IgD-negative memory B cell (primary cell): ENCODE measurements at regions not wholly inside any gene's neighbourhood (a gene's known extent, or its start where the extent isn't known, plus 50 kb on each side); places are given as distances from the start of the nearest gene placed in this dataset.
A peak's percentile ranks its signal among the peaks of the same experiment; 100 is the strongest.

Experiments used
- H3K27ac Mint-ChIP-seq, 3 donors: one replicate each; pipeline ENCODE4 v1.8.0; 2020 to 2022; ENCODE audit warnings: mild to moderate bottlenecking in 3 of 3, mixed read lengths in 3 of 3, moderate library complexity in 1 of 3
- H3K27me3 Mint-ChIP-seq: one replicate; pipeline ENCODE4 v1.8.0; 2021; ENCODE audit warnings: mixed read lengths
- H3K36me3 Mint-ChIP-seq: one replicate; pipeline ENCODE4 v1.8.0; 2020; ENCODE audit warnings: mild to moderate bottlenecking, mixed read lengths
- H3K4me1 Mint-ChIP-seq, 3 donors: one replicate each; pipeline ENCODE4 v1.8.0; 2020 to 2022; ENCODE audit warnings: mixed read lengths in 3 of 3, mild to moderate bottlenecking in 1 of 3
- H3K4me3 Mint-ChIP-seq, 4 donors: one replicate each; pipeline ENCODE4 v1.8.0; 2020 to 2022; ENCODE audit warnings: mild to moderate bottlenecking in 4 of 4, mixed read lengths in 4 of 4, moderate library complexity in 3 of 4
- H3K9me3 Mint-ChIP-seq, 3 donors: one replicate each; pipeline ENCODE4 v1.8.0; 2020 to 2021; ENCODE audit warnings: mixed read lengths in 3 of 3, mild to moderate bottlenecking in 1 of 3

DNA sequence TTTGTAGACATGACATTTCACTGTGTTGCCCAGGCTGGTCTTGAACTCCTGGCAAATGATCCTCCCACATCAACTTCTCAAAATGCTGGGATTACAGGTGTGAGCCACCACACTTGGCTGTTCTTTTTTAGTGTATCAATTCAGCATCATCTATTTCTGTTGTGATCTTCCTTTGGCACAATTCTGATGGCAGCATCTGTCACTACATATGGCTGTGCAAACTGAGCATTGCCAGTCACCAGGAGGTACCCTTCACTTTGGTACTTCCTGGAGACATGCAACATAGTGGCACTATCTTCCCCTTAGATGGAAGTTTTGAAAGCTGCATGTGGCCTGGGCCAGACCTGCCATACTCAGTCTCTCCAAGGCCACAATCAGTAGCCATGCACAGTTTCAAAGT, 467.1 kb upstream of the TMPO start:
- Mint-ChIP-seq H3K9me3 (peaks cover 0 to 3% (median 0%) of the 10 kb centered on the region in 3 donors), H3K36me3 (no peaks in the 10 kb centered on the region), H3K4me1 (peaks cover 0 to 2% (median 0%) of the 10 kb centered on the region in 3 donors), H3K27ac (no peak overlapping the region), H3K4me3 (no peak overlapping the region), H3K27me3 (no peaks in the 10 kb centered on the region)

DNA sequence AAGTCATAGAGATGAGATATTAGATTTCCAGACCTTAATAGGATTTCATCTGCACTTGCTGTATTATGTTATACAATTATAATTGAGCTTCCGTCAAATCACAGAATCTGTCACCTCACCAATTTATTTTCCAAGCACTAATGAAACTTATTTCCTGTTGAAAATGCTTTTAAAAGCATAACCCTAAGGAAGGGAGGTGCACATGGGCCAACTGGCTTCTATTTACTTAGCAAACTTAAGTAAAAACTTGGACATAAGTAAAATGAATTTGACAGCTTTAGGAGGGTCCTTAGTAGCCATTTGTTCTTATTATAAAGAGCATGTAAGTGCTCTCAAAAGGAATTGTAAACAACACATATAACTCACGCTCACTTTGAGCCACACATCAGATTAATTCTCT, 462.2 kb upstream of the TMPO start:
- no peak overlapping the region for H3K4me3 Mint-ChIP-seq
- no peaks in the 10 kb centered on the region for H3K36me3 Mint-ChIP-seq
- no peak overlapping the region for H3K27ac Mint-ChIP-seq
- peaks cover 0 to 3% (median 0%) of the 10 kb centered on the region in 3 donors for H3K9me3 Mint-ChIP-seq
- peaks cover 0 to 2% (median 0%) of the 10 kb centered on the region in 3 donors for H3K4me1 Mint-ChIP-seq
- no peaks in the 10 kb centered on the region for H3K27me3 Mint-ChIP-seq

DNA sequence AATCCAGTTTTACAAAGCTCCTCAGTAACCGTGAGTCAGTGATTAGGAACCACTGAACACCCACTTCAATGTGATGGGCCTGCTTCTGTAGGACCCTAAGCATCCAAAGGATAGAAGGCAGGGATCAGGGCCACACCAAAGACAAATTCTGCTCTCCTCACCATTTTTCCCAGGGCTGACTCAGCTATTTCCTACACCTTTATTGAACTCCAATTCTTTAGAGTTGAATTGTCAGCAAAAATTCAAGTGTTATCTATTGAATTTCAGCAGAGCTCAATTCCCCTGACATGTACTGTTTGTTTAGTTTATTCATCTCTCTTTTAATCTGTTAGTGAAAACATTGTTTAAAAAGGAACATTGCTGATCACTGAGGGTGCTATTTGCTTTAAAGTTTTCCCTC, 457.7 kb upstream of the TMPO start:
- no peak overlapping the region for H3K4me3 Mint-ChIP-seq
- no peaks in the 10 kb centered on the region for H3K36me3 Mint-ChIP-seq
- peaks cover 0 to 2% (median 0%) of the 10 kb centered on the region in 3 donors for H3K9me3 Mint-ChIP-seq
- peaks cover 4% of the 10 kb centered on the region for H3K27me3 Mint-ChIP-seq
- H3K27ac Mint-ChIP-seq = no peak overlapping the region
- H3K4me1 Mint-ChIP-seq = no peaks in the 10 kb centered on the region

DNA sequence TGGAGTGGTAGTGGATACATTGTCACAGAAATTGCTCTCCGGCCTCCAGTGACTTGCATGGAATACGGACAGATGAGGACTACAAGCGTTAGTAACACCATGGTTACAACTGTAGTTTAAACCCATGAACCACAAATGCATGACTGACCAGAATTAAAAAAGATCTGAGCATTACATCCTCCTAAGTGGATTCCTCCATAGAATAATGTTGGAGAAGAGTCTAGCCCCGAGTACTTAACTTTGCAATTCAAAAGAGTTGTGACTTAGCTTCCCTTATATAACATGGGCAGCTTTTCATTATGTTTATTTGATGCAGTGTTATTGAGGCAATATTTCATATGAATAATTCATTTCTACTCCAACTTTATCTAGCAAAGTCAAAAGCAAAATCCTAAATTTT, 457.2 kb upstream of the TMPO start:
- no peaks in the 10 kb centered on the region for H3K36me3 Mint-ChIP-seq
- H3K4me1 Mint-ChIP-seq = no peaks in the 10 kb centered on the region
- H3K27ac Mint-ChIP-seq = no peak overlapping the region
- H3K9me3 Mint-ChIP-seq = peaks cover 0 to 2% (median 0%) of the 10 kb centered on the region in 3 donors
- no peak overlapping the region for H3K4me3 Mint-ChIP-seq
- peaks cover 4% of the 10 kb centered on the region for H3K27me3 Mint-ChIP-seq

DNA sequence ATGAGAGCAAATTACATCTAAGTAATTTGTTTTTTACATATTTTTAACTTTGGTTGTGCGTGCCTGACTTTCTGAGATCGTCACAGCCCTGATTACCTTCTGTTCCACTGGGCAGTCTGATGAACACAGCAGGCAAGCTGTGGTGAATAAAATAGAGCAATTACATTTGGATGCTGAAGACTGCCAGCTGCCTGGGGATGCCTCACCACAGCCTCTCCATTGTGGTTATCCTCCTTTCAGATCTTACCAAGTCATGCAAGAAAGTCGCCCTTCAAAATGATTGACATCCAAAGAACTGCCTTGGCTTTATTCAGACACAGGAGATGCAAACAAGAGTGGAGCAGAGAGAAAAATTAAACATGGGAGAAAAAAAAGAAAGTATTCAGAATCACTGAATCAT, 456.6 kb upstream of the TMPO start:
- H3K4me3 Mint-ChIP-seq = no peak overlapping the region
- no peaks in the 10 kb centered on the region for H3K36me3 Mint-ChIP-seq
- H3K9me3 Mint-ChIP-seq = peaks cover 0 to 2% (median 0%) of the 10 kb centered on the region in 3 donors
- H3K4me1 Mint-ChIP-seq = no peaks in the 10 kb centered on the region
- peaks cover 4% of the 10 kb centered on the region for H3K27me3 Mint-ChIP-seq
- H3K27ac Mint-ChIP-seq = no peak overlapping the region

DNA sequence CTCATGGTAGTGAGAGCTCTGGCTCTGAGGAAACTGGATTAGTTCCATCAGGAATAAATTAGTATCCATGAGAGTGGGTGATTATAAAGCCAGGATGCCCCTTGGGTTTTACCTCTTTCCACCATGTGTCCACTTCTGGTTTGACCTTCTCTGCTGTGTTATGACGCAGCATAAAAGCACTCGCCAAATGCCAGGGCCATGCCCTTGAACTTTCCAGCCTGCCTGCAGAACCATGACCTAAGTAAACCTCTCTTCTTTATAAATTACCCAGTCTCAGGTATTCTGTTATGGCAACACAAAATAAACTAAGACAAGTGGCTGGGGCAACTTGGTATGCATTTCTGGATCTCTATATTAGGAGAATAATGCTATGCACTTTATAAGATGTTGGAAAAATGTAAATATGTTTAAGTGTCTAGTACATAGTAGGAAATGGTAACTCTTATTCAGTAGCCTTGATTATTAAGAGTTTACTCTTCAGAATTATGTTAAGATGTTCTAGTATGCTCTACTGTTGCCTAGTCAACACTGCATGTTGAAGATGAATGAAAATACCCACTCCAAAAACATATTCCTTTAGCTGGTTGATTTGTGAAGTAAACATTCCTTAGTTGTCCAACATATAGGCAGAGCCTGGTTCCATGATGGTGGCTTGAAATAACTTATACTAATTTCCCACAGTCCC, 455.6 kb upstream of the TMPO start:
- Mint-ChIP-seq H3K4me3 (no peak overlapping the region), H3K9me3 (peaks cover 0 to 2% (median 0%) of the 10 kb centered on the region in 3 donors), H3K27ac (no peak overlapping the region), H3K36me3 (no peaks in the 10 kb centered on the region), H3K4me1 (no peaks in the 10 kb centered on the region), H3K27me3 (peaks cover 4% of the 10 kb centered on the region)

DNA sequence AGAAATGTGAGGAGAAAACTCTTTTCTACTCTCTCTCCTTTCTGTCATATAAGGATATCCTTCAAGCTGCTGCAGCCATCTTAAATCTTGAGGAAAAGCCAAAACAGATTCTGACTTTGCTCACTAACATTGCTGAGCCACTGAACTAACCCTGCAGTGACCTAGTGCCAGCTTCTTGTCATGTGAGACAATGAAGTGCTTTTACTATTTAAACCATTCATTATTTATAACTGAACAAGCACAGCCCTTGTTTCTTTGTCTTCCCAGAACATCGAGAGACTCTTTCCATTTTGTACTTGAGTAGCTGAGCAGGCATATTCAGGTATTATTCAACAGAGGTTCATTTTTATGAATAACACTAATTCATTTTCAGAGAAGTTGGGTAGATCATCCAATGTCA, 455.0 kb upstream of the TMPO start:
- Mint-ChIP-seq H3K4me3 (no peak overlapping the region), H3K27me3 (peaks cover 4% of the 10 kb centered on the region), H3K27ac (no peak overlapping the region), H3K36me3 (no peaks in the 10 kb centered on the region), H3K4me1 (no peaks in the 10 kb centered on the region), H3K9me3 (peaks cover 0 to 2% (median 0%) of the 10 kb centered on the region in 3 donors)

DNA sequence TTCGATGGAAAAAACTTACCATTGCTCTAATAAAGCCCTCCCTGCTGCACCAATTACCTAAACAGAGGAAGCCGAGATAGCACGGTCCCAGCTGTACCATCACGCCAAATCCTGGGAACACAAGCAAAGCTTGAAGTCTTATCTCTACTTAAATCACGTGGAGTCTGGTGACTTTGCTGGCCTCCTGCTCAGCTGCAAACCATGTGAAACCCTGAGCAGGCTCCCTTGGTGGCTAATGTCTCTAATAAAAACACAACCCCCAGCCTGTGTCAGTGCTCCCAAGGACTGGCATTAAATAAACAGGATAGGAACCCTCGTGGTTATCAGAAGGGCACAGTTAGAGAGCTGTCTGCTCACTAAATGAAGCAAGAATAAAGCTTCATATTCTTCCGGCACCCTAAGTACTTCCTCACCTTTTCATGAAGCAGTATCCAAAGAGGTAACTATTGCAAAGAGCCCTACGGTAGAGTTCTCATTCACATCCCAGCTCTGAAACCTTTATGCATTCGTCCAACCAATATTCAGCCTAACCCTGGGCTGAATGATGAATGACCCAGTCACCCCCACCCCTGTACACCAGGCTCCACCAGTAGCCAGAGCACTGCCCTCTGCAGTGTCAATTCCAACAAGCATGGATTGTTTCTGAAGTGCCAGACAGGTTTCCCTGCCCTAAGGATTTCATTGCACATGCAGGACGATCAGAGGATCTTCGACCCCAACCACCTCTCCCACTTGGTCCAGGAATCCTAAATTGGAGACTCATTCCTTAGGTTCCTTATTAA, 452.7 kb upstream of the TMPO start:
- Mint-ChIP-seq H3K4me3 (no peak overlapping the region), H3K27me3 (peaks cover 4% of the 10 kb centered on the region), H3K9me3 (peaks cover 0 to 2% (median 0%) of the 10 kb centered on the region in 3 donors), H3K4me1 (no peaks in the 10 kb centered on the region), H3K36me3 (no peaks in the 10 kb centered on the region), H3K27ac (peak overlapping the region in 2 of 3 donors; percentile 19 to 48)

DNA sequence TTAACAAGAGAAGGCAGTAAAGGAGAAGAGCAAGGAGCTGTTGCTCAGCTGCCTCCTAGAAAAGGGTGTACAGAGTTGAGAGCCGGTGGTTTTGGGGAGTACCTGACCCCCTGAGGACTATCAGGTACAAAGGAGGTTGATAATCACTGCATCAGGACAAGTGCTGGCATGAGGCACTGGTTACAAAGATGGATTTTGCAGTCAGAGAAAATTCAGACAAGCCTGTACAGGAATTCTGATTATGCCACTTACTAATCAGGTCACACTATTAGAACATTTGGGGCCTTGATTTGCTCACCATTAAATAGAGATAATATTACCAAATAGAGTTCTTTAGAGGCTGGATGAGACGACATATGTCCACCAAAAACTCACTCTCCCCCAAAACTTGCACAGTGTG, 450.9 kb upstream of the TMPO start:
- Mint-ChIP-seq H3K4me1 (no peaks in the 10 kb centered on the region), H3K36me3 (no peaks in the 10 kb centered on the region)

DNA sequence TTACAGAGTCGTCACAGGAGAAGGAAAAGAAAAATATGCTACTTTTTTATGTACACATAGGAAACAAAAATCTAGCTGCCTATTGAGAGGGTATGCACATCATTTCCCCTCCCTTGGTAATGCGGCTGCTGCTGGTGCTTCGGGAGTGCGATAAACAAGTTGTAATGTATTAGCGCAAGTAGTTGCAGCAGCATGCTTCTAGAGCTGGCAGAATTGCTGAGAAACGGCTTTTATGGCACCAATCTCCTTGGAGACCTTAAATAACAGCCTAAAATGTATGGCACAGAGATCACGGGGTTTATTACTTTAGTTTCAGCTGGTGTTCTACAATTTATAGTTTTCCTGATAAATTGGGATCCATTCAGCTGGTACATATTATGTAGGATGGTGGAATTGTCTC, 447.6 kb upstream of the TMPO start:
- Mint-ChIP-seq H3K4me1 (no peaks in the 10 kb centered on the region), H3K4me3 (no peak overlapping the region), H3K27ac (no peak overlapping the region), H3K36me3 (no peaks in the 10 kb centered on the region), H3K9me3 (peaks cover 0 to 2% (median 0%) of the 10 kb centered on the region in 3 donors), H3K27me3 (no peaks in the 10 kb centered on the region)

More for the DNA sequence above, 450.9 kb upstream of the TMPO start:
- no peak overlapping the region for H3K27ac Mint-ChIP-seq
- peaks cover 4% of the 10 kb centered on the region for H3K27me3 Mint-ChIP-seq
- H3K4me3 Mint-ChIP-seq = no peak overlapping the region
- peaks cover 0 to 2% (median 0%) of the 10 kb centered on the region in 3 donors for H3K9me3 Mint-ChIP-seq

DNA sequence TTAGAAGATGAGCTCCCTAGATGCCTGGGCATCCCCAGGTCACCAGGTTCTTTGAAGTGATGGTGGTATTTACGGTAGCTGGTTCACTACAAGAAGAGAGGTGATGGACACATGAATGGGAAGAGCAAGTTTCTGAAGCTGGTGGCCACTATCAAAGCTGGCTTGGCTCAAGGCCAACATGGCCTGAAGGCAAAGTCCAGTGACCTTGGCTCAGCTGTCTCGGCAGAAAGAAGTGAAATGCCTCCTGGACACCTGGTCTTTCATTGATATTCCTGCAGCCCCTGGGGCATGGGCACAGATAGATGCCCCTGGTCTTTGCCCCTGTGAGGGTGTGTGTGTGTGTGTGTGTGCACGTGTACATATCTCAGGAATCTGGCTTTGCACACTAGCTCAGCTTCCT, 441.8 kb upstream of the TMPO start:
- no peaks in the 10 kb centered on the region for H3K4me1 Mint-ChIP-seq
- H3K4me3 Mint-ChIP-seq = no peak overlapping the region
- H3K36me3 Mint-ChIP-seq = no peaks in the 10 kb centered on the region
- peaks cover 0 to 3% (median 2%) of the 10 kb centered on the region in 3 donors for H3K9me3 Mint-ChIP-seq
- H3K27ac Mint-ChIP-seq = no peak overlapping the region
- H3K27me3 Mint-ChIP-seq = no peaks in the 10 kb centered on the region

DNA sequence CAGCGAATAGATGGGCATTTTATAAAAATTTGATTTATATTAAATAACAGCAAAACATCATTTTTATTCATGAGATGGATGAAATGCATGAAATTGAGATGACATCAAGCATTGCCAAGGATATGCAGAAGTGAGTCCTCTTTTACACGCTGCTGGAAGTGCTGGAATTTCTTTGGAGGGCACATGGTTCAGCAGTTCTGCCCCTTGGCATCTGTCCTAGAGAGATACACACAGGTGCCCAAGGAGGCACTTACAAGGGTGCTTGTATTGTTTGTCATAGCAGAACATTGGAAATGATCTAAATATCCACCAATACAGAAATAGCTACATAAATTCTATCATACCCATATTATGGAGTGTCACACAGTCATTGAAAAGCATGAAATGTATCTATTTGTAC, 441.1 kb upstream of the TMPO start:
- Mint-ChIP-seq H3K27me3 (no peaks in the 10 kb centered on the region), H3K36me3 (no peaks in the 10 kb centered on the region), H3K27ac (no peak overlapping the region), H3K4me1 (no peaks in the 10 kb centered on the region), H3K9me3 (peaks cover 0 to 3% (median 2%) of the 10 kb centered on the region in 3 donors), H3K4me3 (no peak overlapping the region)

DNA sequence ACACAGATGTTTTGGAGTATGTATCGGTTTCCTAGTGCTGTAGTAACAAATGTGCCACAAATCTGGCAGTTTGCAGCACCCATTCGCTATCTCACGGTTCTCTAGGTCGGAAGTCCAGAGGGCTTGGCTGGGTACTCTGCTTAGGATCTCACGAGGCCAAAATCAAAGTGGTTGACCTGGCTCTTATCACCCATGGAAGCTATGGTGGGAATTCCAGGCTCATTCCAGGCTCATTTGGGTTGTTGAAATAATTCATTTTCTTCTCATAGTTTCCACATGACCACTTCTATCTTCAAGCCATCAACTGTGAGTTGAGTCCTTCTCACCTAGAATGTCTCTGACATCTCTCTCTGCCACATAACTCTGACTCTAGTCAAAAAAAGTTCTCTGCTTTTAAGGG, 431.0 kb upstream of the TMPO start:
- H3K9me3 Mint-ChIP-seq = peaks cover 0 to 4% (median 0%) of the 10 kb centered on the region in 3 donors
- H3K27ac Mint-ChIP-seq = no peak overlapping the region
- H3K36me3 Mint-ChIP-seq = peaks cover 2% of the 10 kb centered on the region
- peaks cover 0 to 1% (median 0%) of the 10 kb centered on the region in 3 donors for H3K4me1 Mint-ChIP-seq
- no peaks in the 10 kb centered on the region for H3K27me3 Mint-ChIP-seq
- H3K4me3 Mint-ChIP-seq = no peak overlapping the region

DNA sequence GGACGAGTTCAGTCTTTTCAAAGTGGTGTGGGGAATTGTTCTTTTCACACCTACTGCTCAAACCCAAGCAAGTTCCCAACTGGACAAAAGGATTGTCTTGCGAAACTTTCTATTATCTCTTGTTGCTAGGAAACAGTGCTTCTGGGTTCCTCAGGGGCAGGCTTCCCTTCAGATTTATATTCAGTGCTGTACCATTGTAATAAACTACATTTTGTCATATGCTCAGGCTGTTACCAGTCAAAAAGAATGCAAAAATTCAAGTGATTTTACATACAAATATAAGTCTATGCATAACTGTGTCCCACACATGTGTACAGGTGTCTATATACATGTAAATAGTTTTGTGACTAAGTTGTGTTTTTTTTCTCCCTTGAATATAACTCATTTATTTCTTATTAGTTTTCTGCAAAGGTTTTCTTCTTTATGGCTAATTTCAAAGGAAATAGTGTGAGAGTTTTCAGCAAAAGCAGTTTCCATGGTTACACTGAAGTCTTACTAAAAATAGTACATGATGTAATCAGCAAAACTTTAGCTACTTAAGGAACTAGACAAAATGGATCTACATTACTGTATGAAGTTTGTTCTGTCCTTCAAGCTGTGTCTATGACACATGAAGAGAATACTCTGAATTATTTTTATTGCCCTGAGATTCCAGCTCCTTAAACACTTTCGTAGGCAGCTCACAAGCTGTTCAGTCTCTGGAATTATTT, 430.2 kb upstream of the TMPO start:
- no peaks in the 10 kb centered on the region for H3K27me3 Mint-ChIP-seq
- peaks cover 3% of the 10 kb centered on the region for H3K36me3 Mint-ChIP-seq
- H3K4me3 Mint-ChIP-seq = no peak overlapping the region
- H3K9me3 Mint-ChIP-seq = peaks cover 0 to 4% (median 0%) of the 10 kb centered on the region in 3 donors
- H3K4me1 Mint-ChIP-seq = peaks cover 0 to 1% (median 0%) of the 10 kb centered on the region in 3 donors
- no peak overlapping the region for H3K27ac Mint-ChIP-seq

DNA sequence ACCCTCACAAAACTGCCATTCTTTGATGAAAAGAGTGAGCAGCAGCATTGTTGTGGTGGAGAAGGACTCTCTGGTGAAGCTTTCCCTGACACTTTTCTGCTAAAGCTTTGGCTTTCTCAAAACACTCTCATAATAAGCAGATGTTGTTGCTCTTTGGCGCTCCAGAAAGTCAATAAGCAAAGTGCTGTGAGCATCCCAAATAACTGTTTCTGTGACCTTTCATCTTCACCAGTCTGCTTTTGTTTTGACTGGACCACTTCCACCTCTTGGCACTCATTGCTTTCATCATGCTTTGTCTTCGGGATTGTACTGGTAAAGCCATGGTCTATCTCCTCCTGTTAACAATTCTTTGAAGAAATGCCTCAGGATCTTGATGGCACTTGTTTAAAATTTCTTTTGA, 424.7 kb upstream of the TMPO start:
- H3K36me3 Mint-ChIP-seq = peaks cover 3% of the 10 kb centered on the region
- peaks cover 0 to 4% (median 0%) of the 10 kb centered on the region in 3 donors for H3K9me3 Mint-ChIP-seq
- H3K27ac Mint-ChIP-seq = no peak overlapping the region
- peaks cover 0 to 1% (median 0%) of the 10 kb centered on the region in 3 donors for H3K4me1 Mint-ChIP-seq
- H3K4me3 Mint-ChIP-seq = no peak overlapping the region
- no peaks in the 10 kb centered on the region for H3K27me3 Mint-ChIP-seq
